Left ventricle myocardium superior (tissue), 1 donor: ENCODE measurements at regions not wholly inside any gene's neighbourhood (a gene's known extent, or its start where the extent isn't known, plus 50 kb on each side); places are given as distances from the start of the nearest gene placed in this dataset.
A peak's percentile ranks its signal among the peaks of the same experiment; 100 is the strongest.

Experiments used
- ATAC-seq: fragments of 200-7000 bp; cut with Tn5 transposase; one replicate; pipeline ENCODE4 v1.9.1; 2020; ENCODE audit warnings: mild to moderate bottlenecking, moderate library complexity
- DNase-seq: peaks from one replicate; pipeline ENCODE4 v3.0.0-alpha.2; 2020
- intact Hi-C: fragments of 100-400 bp; cut with micrococcal nuclease; formaldehyde crosslinking; loops from one replicate; pipeline ENCODE4 v1.11.0; 2022
- donor health status: DM: no; HTN: yes; CAD: no; lungs with severe emphysema.

DNA sequence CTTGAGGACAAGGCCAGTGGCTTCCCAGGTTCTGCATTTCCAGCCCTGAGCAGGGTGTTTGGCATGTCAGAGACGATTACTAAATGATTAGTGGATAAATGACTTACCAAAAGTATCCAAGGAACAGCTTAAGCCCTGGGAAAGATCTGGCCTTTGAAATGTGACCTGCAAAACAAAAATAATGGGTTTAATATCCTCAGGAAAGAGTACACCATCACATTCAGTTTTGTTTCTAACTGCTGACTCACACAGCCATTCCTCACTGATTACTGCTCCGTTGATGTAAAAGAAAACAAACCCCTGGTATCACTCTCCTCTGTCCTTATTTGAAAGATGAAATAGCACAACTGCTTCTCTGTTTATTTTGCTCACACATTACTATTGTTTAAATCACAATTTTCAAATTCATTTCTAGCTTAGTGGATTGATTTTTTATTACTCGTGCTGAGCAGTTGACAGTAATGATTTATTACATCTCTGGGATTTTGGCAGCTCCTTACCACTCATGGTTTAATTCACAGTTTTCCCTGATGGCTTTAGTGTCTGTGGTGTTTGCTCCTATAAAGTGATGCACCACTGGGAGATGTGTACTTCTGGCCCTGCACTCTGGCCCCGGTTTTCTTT, 117.0 kb downstream of the CBLL2 start:
- no peak for DNase-seq
- intact Hi-C loops: no loop called here
- ATAC-seq: no peak

DNA sequence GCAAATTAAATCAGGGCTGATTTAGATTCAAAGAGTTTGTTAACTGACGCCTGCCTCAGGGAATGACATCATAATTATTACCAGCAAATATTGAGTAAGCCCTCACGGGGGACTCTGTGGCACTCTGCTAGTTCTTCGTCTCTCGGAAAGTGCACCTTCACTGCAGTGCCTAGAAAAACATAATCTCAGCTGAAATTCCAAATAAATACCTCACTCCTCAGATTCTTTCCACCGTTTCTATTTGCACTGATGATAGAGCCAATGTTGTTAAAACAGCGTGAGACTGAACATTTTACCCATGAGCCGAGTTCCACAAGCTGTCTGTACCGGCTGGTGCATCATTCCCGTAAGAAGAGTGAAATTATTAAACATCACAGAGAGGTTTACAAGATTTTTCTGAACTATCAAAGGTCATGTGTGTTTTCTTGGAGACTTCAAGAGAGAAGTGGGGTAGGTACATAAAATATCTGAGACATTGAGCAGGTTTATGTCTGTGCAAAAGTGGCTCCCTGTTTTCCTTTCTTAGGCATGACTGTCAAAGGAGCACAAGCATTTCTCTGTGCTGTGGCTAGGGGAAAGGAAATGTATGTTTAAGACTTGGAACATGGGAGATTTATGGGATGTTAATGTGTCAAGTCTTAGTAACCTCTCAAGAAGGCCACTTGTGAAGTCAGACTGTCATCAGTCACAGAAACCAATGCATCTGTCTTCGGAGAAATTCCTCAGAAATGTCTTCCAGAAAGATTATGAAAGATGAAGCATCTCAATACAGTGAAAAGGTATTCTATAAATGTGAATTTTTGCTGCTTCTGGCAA, 119.6 kb downstream of the CBLL2 start:
- intact Hi-C loops: no loop called here
- ATAC-seq (no peak), DNase-seq (no peak)

DNA sequence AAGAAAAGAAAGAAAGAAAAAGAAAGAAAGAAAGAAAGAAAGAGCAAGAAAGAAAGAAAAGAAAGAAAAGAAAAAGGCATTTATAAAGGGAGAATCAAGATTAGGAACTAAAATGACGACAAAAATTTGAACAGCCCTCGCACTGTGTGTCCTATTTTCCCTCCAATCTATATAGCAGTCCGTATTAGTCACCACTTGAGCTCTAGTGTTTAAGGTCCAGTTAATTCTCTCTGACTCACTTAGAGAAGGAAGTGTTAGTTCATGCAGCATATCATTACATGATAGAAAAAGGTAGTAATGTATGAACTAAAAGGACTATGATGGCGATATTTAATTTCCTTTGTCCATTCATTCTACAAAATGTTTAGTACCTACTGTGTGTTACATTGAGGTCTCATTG, 122.7 kb downstream of the CBLL2 start:
- DNase-seq (no peak), ATAC-seq (no peak)
- intact Hi-C loops: no loop called here

DNA sequence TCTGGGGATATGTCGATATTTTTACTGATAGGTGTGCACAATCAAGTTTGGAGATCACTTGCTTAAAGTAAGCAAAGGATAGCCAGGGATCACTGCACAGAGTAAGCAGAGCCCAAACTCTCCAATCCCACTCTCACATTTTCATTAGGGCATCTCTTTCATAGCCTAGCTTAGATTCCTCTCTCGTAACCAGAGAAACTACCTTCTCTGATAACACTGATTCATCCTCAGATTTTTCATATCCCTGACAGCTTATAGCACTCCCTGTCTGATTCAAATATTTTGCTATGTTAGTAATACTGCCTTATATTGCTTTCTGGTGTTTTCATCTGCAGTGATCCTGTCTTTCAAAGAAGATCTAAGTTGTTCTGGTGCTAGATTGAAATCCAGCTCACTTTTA, 123.7 kb downstream of the CBLL2 start:
- DNase-seq (no peak), ATAC-seq (no peak)
- intact Hi-C loops: no loop called here

DNA sequence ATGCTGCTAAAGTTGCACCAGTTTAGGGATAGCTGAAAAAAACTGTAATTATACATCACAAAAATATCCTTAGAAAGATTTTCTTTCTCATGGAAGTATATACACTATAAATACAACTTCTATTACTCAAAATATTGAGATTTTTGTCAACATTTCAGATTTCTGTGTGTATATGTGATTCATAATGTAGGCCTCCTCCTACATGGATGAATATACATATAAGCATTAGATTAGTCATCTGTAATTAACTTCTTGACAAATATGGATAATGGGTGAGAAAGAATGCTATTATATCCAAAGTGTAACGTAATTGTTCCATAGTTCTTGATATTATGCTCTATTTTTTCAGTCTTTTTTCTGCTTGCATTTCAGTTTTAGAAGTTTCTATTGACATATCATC, 124.9 kb downstream of the CBLL2 start:
- DNase-seq (no peak), ATAC-seq (no peak)
- intact Hi-C loops: no loop called here

DNA sequence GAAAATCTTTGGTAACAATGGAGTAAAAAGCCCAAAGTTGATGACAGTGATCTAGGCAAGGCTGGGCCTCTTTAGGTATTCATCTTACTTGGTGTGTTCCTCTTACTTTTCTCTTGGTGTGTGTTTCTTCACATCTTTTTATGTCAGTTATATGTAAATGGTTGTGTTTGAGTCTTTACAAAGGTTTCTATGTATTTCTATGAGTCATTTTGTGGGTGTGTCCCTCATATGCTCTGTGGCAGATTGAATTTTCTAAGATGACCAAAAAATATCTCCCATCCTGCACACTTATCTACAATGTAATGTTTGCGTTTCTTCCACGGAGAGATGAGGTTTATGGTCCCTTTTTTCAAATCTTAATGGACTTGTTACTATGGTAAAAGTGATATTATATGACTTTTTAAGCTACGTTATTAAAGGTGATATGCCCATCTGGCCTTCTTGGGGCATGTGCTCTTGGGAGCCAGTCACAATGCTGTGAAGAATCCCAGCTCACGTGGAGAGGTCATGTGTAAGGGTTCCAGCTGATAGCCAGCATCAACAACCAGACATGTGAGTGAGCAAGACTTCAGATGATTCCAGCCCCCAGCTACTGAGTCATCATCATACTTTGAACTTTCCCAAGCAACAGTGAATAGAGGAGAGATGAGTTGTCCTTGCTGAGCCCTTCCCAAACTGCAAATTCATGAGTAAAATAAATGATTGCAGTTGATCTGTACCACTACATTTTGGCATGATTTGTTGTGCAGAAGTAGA, 126.9 kb downstream of the CBLL2 start:
- intact Hi-C loops: no loop called here
- ATAC-seq (no peak), DNase-seq (no peak)

DNA sequence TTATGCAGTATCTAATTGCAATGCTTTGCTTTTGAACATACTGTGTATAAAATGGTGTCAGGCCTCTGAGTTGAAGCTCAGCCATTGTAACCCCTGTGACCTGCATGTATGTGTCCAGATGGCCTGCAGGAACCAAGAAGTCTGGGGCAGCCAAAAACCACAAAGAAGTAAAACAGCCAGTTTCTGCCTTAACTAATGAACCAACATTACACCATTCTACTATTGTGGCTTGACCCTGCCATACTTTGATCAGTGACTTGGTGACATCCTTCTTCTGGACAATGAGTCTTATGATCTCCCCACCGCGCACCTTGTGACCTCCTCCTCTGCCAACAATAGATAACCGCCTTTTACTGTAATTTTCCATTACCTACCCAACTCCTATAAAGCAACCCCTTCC, 131.6 kb downstream of the CBLL2 start:
- ATAC-seq (no peak), DNase-seq (no peak)
- intact Hi-C loops: no loop called here

DNA sequence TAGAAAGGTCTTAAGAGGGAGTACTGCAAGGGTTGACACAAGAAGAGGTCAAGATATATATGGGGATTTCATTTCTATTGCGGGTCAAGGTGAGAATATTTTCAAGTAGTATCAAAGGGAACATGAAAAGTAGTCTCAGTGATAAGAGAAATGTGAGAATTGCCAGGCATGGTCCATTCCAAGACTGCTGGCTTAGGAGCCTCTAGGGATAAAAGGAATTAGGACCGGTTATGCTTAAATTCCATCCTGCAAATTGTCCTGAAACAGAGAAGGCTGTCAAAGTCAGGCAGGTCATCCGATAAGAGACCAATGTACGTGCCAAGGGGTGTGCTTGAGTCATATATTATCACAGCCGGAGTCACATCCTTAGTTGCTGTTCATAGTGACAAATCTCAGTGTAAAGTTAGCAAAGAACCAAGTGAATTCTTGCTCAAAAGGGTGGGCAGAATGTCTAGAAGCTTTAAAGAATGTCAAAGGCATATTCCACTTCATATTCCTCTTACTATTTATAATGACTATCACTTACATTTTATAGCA, 133.6 kb downstream of the CBLL2 start:
- ATAC-seq: no peak
- intact Hi-C loops: no loop called here
- no peak for DNase-seq

DNA sequence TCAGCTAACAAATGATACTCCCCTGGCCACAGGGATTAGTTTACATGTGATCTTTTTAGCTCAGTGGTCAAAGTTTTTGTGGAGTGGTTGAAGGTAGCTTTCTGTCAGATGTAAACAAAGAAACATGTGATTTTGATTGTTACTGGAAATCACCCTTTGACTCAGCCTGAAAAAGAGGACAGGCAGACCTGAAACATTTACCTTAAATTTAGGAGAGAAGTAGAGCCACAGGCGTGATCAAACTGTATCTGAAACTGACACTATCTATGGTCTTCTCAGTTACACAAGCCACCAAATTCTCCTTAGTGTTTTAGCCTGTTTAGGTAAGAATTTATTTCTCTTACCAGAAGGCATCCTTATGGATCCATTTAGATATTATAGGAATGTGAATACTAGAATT, 136.7 kb downstream of the CBLL2 start:
- ATAC-seq: no peak
- intact Hi-C loops: no loop called here

DNA sequence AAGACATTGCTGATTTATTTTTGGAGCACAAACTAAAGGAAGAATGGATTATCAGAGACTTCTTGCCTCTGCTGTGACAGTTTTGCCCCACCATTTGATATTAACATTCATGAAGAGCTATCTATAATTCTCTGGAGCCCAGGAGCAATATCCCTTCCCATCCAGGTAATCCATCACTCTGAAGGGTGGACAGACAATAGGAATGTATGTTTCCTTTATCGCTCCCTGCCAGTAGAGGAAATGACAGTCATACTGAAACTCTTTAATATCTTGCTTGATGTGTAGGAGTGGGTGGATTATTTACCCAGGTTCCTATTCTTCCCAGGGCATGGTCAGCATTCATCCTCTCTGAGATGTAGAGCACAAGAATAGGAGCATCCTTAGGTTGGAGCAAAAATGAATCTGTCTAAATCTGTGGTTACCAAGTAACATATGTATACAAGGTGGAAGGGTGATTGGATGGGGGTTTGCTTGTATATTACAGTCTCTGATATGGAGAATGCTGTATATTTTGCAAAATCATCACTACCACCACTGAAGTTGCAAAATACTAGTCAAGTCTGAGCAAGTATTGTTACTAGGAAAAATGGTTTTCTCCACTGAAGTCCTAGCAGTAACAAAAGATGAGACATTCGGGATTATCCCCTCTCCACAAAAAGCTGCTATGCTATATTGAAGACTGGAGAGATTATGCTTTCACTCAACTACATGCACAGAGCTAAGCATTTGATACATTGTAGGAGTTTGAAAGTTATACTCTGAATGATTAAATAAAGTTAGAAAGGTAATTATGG, 151.6 kb downstream of the CBLL2 start:
- intact Hi-C loops: no loop called here
- no peak for DNase-seq
- no peak for ATAC-seq

More for the DNA sequence above, 136.7 kb downstream of the CBLL2 start:
- DNase-seq: no peak

DNA sequence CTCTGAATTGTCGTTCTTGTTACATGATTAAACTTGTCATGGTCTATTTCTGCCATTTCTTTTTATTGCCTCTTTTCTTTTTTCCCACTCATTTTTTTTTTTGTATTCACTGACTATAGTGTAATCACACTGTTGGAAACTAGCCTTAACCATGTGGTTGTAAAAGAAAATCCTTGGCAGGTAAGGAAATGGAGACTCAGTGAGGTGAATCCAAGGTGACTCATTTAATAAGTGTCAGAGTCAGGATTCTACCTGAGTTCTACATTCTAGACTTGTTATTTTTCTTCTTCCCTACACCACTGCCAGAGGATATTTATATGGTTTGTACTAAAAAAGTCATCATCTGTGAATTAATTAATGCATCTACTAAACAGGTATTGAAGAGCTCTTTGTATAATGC, 152.2 kb downstream of the CBLL2 start:
- intact Hi-C loops: no loop called here
- no peak for DNase-seq
- no peak for ATAC-seq

DNA sequence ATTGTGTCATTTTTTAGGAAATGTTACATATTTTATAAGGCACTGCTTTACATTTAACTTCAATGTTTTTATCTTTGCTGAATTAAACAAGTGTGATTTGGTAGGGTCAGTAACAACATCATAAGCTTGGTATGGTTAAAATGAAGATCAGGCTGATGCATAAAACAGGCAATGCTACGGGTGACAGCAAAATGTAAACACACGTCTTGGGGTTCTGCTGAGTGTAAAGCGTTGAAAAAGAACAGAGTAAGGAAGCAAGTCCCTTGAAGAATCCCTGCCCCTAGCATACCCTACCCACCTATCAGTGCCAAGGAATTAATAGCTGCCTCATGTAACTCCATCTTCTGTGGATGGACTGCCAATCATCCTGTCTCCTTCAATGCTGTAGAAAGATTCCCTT, 157.0 kb downstream of the CBLL2 start:
- ATAC-seq (no peak), DNase-seq (no peak)
- intact Hi-C loops: no loop called here

DNA sequence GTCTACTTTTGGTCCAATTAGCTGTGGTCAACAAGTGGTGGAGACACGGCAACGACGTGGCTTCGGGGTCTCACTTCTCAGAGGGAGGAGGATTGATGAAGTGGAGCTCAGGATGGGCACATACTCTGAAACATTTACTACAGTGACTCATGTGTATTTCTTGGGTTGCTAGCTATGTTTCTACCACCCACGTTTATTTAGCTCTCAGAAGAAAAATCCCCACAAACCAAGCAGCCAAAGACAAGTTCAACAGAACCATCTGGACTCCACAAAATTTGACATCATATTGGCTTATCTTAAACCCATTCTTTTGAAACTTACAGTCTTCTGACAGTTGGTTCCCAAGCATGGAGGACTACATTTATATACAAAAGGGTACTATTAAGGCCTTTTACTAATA, 158.0 kb downstream of the CBLL2 start:
- ATAC-seq (no peak), DNase-seq (no peak)
- intact Hi-C loops: no loop called here

DNA sequence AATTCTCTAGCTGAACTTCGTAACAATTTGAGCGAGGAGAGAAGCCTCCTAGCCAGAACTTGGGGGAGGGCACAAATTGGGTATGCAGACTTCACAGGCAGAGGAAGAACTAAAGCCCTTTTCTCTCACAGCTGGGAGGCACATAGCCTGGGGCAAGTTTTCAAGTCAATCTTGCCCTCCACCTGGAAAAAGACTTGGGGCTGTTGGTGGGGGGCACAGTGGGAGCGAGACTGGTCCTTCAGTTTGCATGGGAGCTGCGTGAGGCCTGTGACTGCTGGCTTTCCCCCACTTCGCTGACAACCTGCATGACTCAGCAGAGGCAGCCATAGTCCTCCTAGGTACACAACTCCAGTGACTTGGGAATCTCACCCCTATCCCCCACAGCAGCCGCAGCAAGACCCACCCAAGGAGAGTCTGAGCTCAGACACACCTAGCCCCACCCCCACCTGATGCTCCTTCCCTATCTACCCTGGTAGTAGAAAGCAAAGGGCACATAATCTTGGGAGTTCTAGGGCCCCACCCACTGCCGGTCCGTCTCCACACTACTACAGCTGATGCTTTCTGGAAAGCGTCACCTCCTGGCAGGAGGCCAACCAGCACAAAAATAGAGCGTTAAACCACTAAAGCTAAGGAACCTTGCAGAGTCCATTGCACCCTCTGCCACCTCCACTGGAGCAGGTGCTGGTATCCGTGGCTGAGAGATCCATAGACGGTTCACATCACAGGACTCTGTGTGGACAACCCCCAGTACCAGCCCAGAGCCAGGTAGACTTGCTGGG, 160.8 kb downstream of the CBLL2 start:
- peak; percentile 22 for DNase-seq
- intact Hi-C loops: no loop called here
- ATAC-seq: no peak

DNA sequence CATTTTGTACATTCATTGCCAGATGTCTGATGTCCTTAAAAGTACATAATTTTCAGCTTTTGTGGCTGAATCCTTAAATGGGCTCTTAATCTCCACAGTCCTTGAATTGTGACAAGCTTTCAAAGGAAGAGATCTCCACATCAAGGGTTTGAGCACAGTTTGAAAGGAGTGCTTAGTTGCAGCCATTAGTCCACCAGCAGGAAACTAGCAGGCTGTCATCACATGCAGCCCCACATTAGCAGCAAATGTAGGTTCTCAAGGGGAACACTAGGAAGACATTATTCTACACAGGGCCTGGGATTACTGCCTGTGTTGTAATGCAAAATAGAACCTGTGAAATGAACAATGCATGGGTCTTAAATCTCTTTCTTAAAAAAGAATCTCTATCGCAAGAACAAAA, 173.2 kb downstream of the CBLL2 start:
- DNase-seq (no peak), ATAC-seq (no peak)
- intact Hi-C loops: no loop called here

DNA sequence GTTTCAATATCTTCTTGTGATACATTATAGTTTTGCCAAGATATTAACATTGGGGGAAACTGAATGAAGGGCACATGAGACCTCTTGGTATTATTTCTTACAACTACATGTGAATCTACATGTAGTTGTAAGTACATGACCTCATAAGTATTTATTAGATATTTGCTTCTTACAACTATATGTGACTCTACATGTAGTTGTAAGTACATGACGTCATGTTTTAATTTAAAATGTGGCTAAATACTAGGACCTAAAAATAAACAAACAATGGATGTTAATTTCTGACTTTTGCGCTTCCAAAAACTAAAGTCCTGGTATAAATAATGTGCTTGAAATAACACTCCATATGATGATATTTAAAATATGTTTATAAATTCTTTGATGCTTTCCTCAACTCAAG, 190.2 kb downstream of the CBLL2 start:
- DNase-seq (no peak), ATAC-seq (no peak)
- intact Hi-C loops: no loop called here

DNA sequence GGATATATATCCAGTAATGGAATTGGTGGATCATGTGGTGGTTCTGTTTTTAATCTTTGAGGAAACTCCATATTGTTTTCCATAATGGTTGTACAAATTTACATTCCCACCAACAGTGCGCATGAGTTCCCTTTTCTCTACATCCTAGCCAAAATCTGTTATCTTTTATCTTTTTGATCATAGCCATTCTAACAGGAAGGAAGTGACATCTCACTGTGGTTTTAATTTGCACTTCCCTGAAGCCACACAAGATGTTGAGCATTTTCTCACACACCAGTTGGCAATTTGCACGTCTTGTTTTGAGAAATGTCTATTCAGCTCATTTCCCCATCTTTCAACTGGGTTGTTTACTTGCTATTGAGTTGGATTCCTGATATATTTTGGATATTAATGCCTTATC, 194.9 kb downstream of the CBLL2 start:
- DNase-seq (no peak), ATAC-seq (no peak)
- intact Hi-C loops: no loop called here

DNA sequence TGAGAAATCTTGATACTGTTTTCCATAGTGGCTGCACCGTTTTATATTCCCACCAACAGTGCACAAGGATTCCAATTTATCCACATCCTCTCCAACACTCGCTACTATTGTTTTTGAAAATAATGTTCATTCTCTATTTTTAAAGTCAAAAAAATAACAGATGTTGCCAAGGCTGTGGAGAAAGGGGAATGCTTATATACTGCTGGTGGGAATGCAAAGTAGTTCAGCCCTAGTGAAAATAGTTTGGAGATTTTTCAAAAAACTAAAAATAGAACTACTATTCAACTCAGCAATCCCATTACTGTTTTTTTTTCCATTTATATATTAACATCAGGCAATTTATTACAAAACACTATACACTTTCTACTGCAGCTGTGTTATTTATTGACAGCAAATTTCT, 208.7 kb downstream of the CBLL2 start:
- intact Hi-C loops: no loop called here
- DNase-seq (no peak), ATAC-seq (no peak)

DNA sequence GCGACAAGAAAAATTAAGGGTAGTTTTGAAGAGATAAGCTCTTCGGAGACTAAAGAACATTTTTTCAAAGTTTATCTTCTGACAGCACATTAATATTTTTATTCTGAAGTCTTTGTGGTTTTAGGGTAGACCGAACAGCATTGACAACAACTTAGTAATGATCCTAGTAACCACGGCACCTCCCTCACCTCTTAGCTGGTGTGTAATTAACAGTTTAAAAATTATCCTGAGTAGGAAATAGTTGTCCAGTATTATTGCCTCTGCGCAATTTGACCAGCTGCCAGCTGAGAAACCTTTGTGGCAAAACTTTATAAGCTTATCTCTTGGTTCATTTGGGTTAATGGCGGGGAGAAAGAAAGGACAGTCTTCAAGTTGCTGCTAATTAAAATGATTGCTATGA, 213.6 kb downstream of the CBLL2 start:
- DNase-seq (no peak), ATAC-seq (no peak)
- intact Hi-C loops: no loop called here
